ENCODE measurements at regions not wholly inside any gene's neighbourhood (a gene's known extent, or its start where the extent isn't known, plus 50 kb on each side); places are given as distances from the start of the nearest gene placed in this dataset.

DNA sequence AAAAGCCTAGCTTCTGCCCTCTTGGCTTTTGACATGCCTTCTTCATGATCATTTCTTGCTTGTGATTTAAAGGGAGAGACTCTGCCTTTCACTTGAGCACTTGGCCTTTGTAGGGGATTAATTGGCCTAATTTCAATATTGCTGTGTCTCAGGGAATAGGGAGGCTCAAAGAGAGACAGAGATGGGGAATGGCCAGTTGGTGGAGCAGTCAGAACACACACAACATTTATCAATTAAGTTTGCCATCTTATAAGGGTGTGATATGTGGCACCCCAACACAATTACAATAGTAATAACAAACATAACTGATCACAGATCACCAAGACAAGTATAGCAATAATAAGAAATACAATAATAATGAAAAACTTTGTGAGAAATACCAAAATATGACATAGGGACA lies 122.5 kb upstream of the VCX start:
- no peaks in the 10 kb centered on the region for H3K36me3 ChIP-seq (replicated peaks in 1 of 2; ENCODE audit: control insufficient read depth in 1 of 2, insufficient read depth in 2 of 2, low read length in 2 of 2)
- TF ChIP-seq SATB2 (CRISPR knock-in tag; IDR thresholded peaks at IDR 0.05) (no peak), STAG1 (CRISPR knock-in tag; IDR thresholded peaks at IDR 0.05) (peak; percentile 38), AHR (CRISPR knock-in tag; IDR thresholded peaks at IDR 0.05) (no peak), ZKSCAN1 (IDR thresholded peaks at IDR 0.05; ENCODE audit: low read length) (no peak), ZFAT (CRISPR knock-in tag; conservative IDR thresholded peaks at IDR 0.05) (no peak), ZNF619 (CRISPR knock-in tag; IDR thresholded peaks at IDR 0.05) (no peak), ZNF253 (CRISPR knock-in tag; IDR thresholded peaks at IDR 0.05; ENCODE audit: borderline replicate concordance) (no peak), RXRA (CRISPR knock-in tag; IDR thresholded peaks at IDR 0.05) (no peak), MED1 (CRISPR knock-in tag; IDR thresholded peaks at IDR 0.05) (no peak), FIP1L1 (IDR thresholded peaks at IDR 0.05; ENCODE audit: borderline replicate concordance, insufficient read depth, low read depth, low read length) (no peak)
- TF ChIP-seq, protein P1, sequence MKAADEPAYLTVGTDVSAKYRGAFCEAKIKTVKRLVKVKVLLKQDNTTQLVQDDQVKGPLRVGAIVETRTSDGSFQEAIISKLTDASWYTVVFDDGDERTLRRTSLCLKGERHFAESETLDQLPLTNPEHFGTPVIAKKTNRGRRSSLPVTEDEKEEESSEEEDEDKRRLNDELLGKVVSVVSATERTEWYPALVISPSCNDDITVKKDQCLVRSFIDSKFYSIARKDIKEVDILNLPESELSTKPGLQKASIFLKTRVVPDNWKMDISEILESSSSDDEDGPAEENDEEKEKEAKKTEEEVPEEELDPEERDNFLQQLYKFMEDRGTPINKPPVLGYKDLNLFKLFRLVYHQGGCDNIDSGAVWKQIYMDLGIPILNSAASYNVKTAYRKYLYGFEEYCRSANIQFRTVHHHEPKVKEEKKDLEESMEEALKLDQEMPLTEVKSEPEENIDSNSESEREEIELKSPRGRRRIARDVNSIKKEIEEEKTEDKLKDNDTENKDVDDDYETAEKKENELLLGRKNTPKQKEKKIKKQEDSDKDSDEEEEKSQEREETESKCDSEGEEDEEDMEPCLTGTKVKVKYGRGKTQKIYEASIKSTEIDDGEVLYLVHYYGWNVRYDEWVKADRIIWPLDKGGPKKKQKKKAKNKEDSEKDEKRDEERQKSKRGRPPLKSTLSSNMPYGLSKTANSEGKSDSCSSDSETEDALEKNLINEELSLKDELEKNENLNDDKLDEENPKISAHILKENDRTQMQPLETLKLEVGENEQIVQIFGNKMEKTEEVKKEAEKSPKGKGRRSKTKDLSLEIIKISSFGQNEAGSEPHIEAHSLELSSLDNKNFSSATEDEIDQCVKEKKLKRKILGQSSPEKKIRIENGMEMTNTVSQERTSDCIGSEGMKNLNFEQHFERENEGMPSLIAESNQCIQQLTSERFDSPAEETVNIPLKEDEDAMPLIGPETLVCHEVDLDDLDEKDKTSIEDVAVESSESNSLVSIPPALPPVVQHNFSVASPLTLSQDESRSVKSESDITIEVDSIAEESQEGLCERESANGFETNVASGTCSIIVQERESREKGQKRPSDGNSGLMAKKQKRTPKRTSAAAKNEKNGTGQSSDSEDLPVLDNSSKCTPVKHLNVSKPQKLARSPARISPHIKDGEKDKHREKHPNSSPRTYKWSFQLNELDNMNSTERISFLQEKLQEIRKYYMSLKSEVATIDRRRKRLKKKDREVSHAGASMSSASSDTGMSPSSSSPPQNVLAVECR (CRISPR knock-in tag; IDR thresholded peaks at IDR 0.05; ENCODE audit: borderline replicate concordance): no peak
- TF ChIP-seq, protein P2, sequence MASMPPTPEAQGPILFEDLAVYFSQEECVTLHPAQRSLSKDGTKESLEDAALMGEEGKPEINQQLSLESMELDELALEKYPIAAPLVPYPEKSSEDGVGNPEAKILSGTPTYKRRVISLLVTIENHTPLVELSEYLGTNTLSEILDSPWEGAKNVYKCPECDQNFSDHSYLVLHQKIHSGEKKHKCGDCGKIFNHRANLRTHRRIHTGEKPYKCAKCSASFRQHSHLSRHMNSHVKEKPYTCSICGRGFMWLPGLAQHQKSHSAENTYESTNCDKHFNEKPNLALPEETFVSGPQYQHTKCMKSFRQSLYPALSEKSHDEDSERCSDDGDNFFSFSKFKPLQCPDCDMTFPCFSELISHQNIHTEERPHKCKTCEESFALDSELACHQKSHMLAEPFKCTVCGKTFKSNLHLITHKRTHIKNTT (CRISPR knock-in tag; IDR thresholded peaks at IDR 0.05): no peak
- TF ChIP-seq, protein P3, sequence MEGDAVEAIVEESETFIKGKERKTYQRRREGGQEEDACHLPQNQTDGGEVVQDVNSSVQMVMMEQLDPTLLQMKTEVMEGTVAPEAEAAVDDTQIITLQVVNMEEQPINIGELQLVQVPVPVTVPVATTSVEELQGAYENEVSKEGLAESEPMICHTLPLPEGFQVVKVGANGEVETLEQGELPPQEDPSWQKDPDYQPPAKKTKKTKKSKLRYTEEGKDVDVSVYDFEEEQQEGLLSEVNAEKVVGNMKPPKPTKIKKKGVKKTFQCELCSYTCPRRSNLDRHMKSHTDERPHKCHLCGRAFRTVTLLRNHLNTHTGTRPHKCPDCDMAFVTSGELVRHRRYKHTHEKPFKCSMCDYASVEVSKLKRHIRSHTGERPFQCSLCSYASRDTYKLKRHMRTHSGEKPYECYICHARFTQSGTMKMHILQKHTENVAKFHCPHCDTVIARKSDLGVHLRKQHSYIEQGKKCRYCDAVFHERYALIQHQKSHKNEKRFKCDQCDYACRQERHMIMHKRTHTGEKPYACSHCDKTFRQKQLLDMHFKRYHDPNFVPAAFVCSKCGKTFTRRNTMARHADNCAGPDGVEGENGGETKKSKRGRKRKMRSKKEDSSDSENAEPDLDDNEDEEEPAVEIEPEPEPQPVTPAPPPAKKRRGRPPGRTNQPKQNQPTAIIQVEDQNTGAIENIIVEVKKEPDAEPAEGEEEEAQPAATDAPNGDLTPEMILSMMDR (CRISPR knock-in tag; IDR thresholded peaks at IDR 0.05): peak; percentile 11; the same call in 1 of the 2 replicates
- TF ChIP-seq, protein P4, sequence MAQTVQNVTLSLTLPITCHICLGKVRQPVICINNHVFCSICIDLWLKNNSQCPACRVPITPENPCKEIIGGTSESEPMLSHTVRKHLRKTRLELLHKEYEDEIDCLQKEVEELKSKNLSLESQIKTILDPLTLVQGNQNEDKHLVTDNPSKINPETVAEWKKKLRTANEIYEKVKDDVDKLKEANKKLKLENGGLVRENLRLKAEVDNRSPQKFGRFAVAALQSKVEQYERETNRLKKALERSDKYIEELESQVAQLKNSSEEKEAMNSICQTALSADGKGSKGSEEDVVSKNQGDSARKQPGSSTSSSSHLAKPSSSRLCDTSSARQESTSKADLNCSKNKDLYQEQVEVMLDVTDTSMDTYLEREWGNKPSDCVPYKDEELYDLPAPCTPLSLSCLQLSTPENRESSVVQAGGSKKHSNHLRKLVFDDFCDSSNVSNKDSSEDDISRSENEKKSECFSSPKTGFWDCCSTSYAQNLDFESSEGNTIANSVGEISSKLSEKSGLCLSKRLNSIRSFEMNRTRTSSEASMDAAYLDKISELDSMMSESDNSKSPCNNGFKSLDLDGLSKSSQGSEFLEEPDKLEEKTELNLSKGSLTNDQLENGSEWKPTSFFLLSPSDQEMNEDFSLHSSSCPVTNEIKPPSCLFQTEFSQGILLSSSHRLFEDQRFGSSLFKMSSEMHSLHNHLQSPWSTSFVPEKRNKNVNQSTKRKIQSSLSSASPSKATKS (CRISPR knock-in tag; IDR thresholded peaks at IDR 0.05): no peak
- TF ChIP-seq, protein P5, sequence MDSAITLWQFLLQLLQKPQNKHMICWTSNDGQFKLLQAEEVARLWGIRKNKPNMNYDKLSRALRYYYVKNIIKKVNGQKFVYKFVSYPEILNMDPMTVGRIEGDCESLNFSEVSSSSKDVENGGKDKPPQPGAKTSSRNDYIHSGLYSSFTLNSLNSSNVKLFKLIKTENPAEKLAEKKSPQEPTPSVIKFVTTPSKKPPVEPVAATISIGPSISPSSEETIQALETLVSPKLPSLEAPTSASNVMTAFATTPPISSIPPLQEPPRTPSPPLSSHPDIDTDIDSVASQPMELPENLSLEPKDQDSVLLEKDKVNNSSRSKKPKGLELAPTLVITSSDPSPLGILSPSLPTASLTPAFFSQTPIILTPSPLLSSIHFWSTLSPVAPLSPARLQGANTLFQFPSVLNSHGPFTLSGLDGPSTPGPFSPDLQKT (CRISPR knock-in tag; IDR thresholded peaks at IDR 0.05; ENCODE audit: borderline replicate concordance): no peak
- FAIRE-seq (no peak), DNase-seq (ENCODE audit: low spot score) (no peak), ATAC-seq (no peak)
- H3K27me3 ChIP-seq (ENCODE audit: control insufficient read depth in 1 of 2, insufficient read depth in 2 of 2, low read length in 2 of 2): no peaks in the 10 kb centered on the region
- H4K20me1 ChIP-seq (ENCODE audit: insufficient read depth, low read length): no peaks in the 10 kb centered on the region
- POLR2A ChIA-PET: no interaction called here
- in situ Hi-C loops (cut with HindIII; ENCODE audit: extremely low pct_ligation_motif_present, low pct_unique_long_range_greater_than_20kb): no loop called here
- CTCF ChIA-PET (ENCODE audit: low intra/inter-chr PET ratio, low total read pairs): no interaction called here
- no peak overlapping the region for H3K27ac ChIP-seq (ENCODE audit: extremely low read length, insufficient read depth, low read length)
- H3K4me3 ChIP-seq (replicated peaks in 1 of 3; ENCODE audit: insufficient read depth in 1 of 3, low read depth in 2 of 3, low read length in 3 of 3): no peak overlapping the region
- intact Hi-C loops (cut with micrococcal nuclease; ENCODE audit: unreplicated experiment): loop anchor here (2.0 kb wide), 1 partner anchor 36 kb away; no protein-coding TSS in a partner anchor
- no peak overlapping the region for H3K4me2 ChIP-seq (ENCODE audit: low read depth, low read length)
- no peaks in the 10 kb centered on the region for H3K9me3 ChIP-seq (ENCODE audit: low read length)
- H3K79me2 ChIP-seq (ENCODE audit: insufficient read depth, low read length): no peaks in the 10 kb centered on the region
- no peak overlapping the region for H3K9ac ChIP-seq (ENCODE audit: insufficient read depth, low read depth, low read length)
- no peak overlapping the region for H2AFZ ChIP-seq (ENCODE audit: low read length)
- BruUV-seq (replicated peaks): no TSS peak
- H3K4me1 ChIP-seq (ENCODE audit: insufficient read depth, low read length): no peaks in the 10 kb centered on the region

All from HepG2 (cell line).